H1 (cell line): ENCODE measurements at regions not wholly inside any gene's neighbourhood (a gene's known extent, or its start where the extent isn't known, plus 50 kb on each side); places are given as distances from the start of the nearest gene placed in this dataset.

Source experiments
- CTCF ChIA-PET: fragments of 300-600 bp; sonication (Branson Sonifier 250); formaldehyde crosslinking; loops from one replicate; lab custom pipeline; 2021; ENCODE audit not compliant: partially characterized antibody; lab: Charles Lee
- POLR2A ChIA-PET: fragments of 300-600 bp; sonication (Branson Sonifier 250); formaldehyde crosslinking; loops from one replicate; lab custom pipeline; 2021; ENCODE audit warnings: inconsistent platforms; ENCODE audit not compliant: partially characterized antibody; lab: Charles Lee
- DNase-seq, 2 experiments: peaks; one replicate each; pipeline versions ENCODE4 v3.0.0 to v3.0.0-alpha.2; 2010 to 2022; ENCODE audit warnings: low spot score in 2 of 2, low read depth in 1 of 2, mixed read lengths in 1 of 2
- FAIRE-seq: peaks from 2 replicates; lab custom pipeline; 2011; peaks lifted over from hg19 to GRCh38; lab: Jason Lieb, UNC
- H2AFZ ChIP-seq: 2 replicates; pipeline ENCODE4 v1.8.1; 2012; ENCODE audit warnings: low read length, inconsistent platforms
- H2AK5ac ChIP-seq: 2 replicates; pipeline ENCODE4 v1.6.1; 2013; ENCODE audit warnings: low read depth, low read length
- H2BK120ac ChIP-seq: replicated peaks from 2 replicates; pipeline ENCODE3; 2013; ENCODE audit warnings: low read depth, low read length, inconsistent platforms
- H2BK12ac ChIP-seq: 2 replicates; pipeline ENCODE4 v1.6.1; 2013; ENCODE audit warnings: low read depth, low read length
- H2BK15ac ChIP-seq: 2 replicates; pipeline ENCODE4 v1.6.1; 2013; ENCODE audit warnings: low read length
- H2BK20ac ChIP-seq: 2 replicates; pipeline ENCODE4 v1.6.1; 2013; ENCODE audit warnings: low read length
- H2BK5ac ChIP-seq: 2 replicates; pipeline ENCODE4 v1.6.1; 2013; ENCODE audit warnings: low read depth, low read length
- H3K14ac ChIP-seq: 2 replicates; pipeline ENCODE4 v1.6.1; 2013; ENCODE audit warnings: inconsistent platforms; ENCODE audit not compliant: insufficient read length
- H3K18ac ChIP-seq: 2 replicates; pipeline ENCODE4 v1.6.1; 2013; ENCODE audit warnings: low read length; ENCODE audit errors: extremely low read depth
- H3K23ac ChIP-seq: 2 replicates; pipeline ENCODE4 v1.6.1; 2013; ENCODE audit warnings: inconsistent platforms; ENCODE audit not compliant: insufficient read length
- H3K23me2 ChIP-seq: 2 replicates; pipeline ENCODE4 v1.6.1; 2013; ENCODE audit warnings: low read depth, low read length
- H3K27ac ChIP-seq: 2 replicates; pipeline ENCODE4 v1.6.1; 2011; ENCODE audit warnings: low read depth, low read length, inconsistent platforms
- H3K27me3 ChIP-seq, 4 experiments: replicated peaks in 1 of 4; 1 replicate in 1 of 4; 2 replicates in 3 of 4; pipeline versions ENCODE4 v1.6.1 to v1.8.1; 2011 to 2013; ENCODE audit warnings: low read length in 3 of 4, mild to moderate bottlenecking in 3 of 4, inconsistent platforms in 2 of 4, mixed read lengths in 2 of 4, moderate library complexity in 1 of 4; ENCODE audit not compliant: control insufficient read depth in 3 of 4, insufficient read depth in 3 of 4; ENCODE audit errors: extremely low read depth in 1 of 4
- H3K36me3 ChIP-seq, 4 experiments: 2 replicates each; pipeline versions ENCODE4 v1.6.1 to v1.8.1; 2011 to 2013; ENCODE audit warnings: mild to moderate bottlenecking in 4 of 4, low read length in 3 of 4, moderate library complexity in 2 of 4, control low read depth in 1 of 4, inconsistent platforms in 1 of 4; ENCODE audit not compliant: insufficient read depth in 4 of 4, control insufficient read depth in 2 of 4
- H3K4ac ChIP-seq: replicated peaks from 2 replicates; pipeline ENCODE3; 2013; ENCODE audit warnings: low read length, low read depth, mixed read lengths, inconsistent platforms; ENCODE audit not compliant: insufficient read length
- H3K4me1 ChIP-seq, 4 experiments: replicated peaks in 1 of 4; 1 replicate in 1 of 4; 2 replicates in 3 of 4; pipeline versions ENCODE4 v1.6.1 to v1.8.1; 2011 to 2013; ENCODE audit warnings: low read length in 3 of 4, inconsistent platforms in 2 of 4, mixed read lengths in 1 of 4; ENCODE audit not compliant: insufficient read depth in 4 of 4, control insufficient read depth in 3 of 4
- H3K4me2 ChIP-seq, 2 experiments: 2 replicates each; pipeline versions ENCODE4 v1.6.1 to v1.8.1; 2011 to 2013; ENCODE audit warnings: low read depth in 2 of 2, low read length in 2 of 2, control low read depth in 1 of 2, inconsistent platforms in 1 of 2, mild to moderate bottlenecking in 1 of 2; ENCODE audit not compliant: insufficient read depth in 1 of 2
- H3K4me3 ChIP-seq, 4 experiments: fragments of 200-600, 300-600 bp in 1 of 4; sonication (generic), shearing (Covaris generic), sonication (Bioruptor Twin) in 1 of 4; 2 replicates each; pipeline versions ENCODE4 v1.5.1 to v1.8.1; 2011 to 2016; ENCODE audit warnings: low read length in 4 of 4, low read depth in 3 of 4, control low read depth in 2 of 4, inconsistent platforms in 2 of 4, mild to moderate bottlenecking in 2 of 4, mixed read lengths in 1 of 4, moderate library complexity in 1 of 4; ENCODE audit not compliant: insufficient read depth in 2 of 4; ENCODE audit errors: extremely low read depth in 1 of 4
- H3K56ac ChIP-seq: replicated peaks from 2 replicates; pipeline ENCODE3; 2013; ENCODE audit warnings: low read depth, mild to moderate bottlenecking, mixed read lengths, low read length, inconsistent platforms; ENCODE audit not compliant: insufficient read length
- H3K79me1 ChIP-seq: 2 replicates; pipeline ENCODE4 v1.6.1; 2013; ENCODE audit warnings: low read depth, low read length, control low read depth
- H3K79me2 ChIP-seq, 2 experiments: 2 replicates each; pipeline versions ENCODE4 v1.6.1 to v1.8.1; 2012 to 2013; ENCODE audit warnings: low read length in 2 of 2, mild to moderate bottlenecking in 2 of 2, inconsistent platforms in 1 of 2; ENCODE audit not compliant: insufficient read depth in 2 of 2, control insufficient read depth in 1 of 2
- H3K9ac ChIP-seq, 4 experiments: replicated peaks in 1 of 4; 1 replicate in 1 of 4; 2 replicates in 3 of 4; pipeline versions ENCODE4 v1.6.1 to v1.8.1; 2011 to 2013; ENCODE audit warnings: low read depth in 3 of 4, low read length in 3 of 4, control low read depth in 2 of 4, mild to moderate bottlenecking in 2 of 4, moderate library complexity in 2 of 4, inconsistent platforms in 1 of 4; ENCODE audit errors: extremely low read depth in 1 of 4
- H3K9me3 ChIP-seq, 2 experiments: 2 replicates each; pipeline versions ENCODE4 v1.6.1 to v1.8.1; 2012 to 2013; ENCODE audit warnings: mild to moderate bottlenecking in 2 of 2, moderate library complexity in 2 of 2, control low read depth in 1 of 2, inconsistent platforms in 1 of 2, low read depth in 1 of 2, low read length in 1 of 2, mixed read lengths in 1 of 2; ENCODE audit not compliant: insufficient read depth in 2 of 2
- H4K20me1 ChIP-seq, 2 experiments: replicated peaks in 1 of 2; 2 replicates each; pipeline versions ENCODE3 to v1.8.1; 2011 to 2013; ENCODE audit warnings: inconsistent platforms in 2 of 2, low read length in 2 of 2, mild to moderate bottlenecking in 1 of 2; ENCODE audit not compliant: insufficient read depth in 2 of 2, control insufficient read depth in 1 of 2
- H4K5ac ChIP-seq: 2 replicates; pipeline ENCODE4 v1.6.1; 2013; ENCODE audit warnings: low read length, low read depth, mixed read lengths, inconsistent platforms; ENCODE audit not compliant: insufficient read length
- H4K8ac ChIP-seq: 2 replicates; pipeline ENCODE4 v1.8.0; 2013; ENCODE audit warnings: mild to moderate bottlenecking, moderate library complexity, low read length, inconsistent platforms; ENCODE audit not compliant: insufficient read depth; ENCODE audit errors: extremely low read depth
- H4K91ac ChIP-seq: replicated peaks from 2 replicates; pipeline ENCODE3; 2013; ENCODE audit warnings: low read length, mixed read lengths, inconsistent platforms; ENCODE audit not compliant: insufficient read length
- BCL11A ChIP-seq, 2 experiments: IDR thresholded peaks; one replicate each; pipeline ENCODE4 v1.6.1; 2011; ENCODE audit warnings: low read depth in 2 of 2, low read length in 2 of 2, mild to moderate bottlenecking in 2 of 2
- CBX8 ChIP-seq: fragments of 300-800, 300-1000 bp; sonication (generic); IDR thresholded peaks from 2 replicates; pipeline ENCODE4 v1.7.1; 2016; ENCODE audit warnings: low read depth, low read length, borderline replicate concordance
- SIN3A ChIP-seq, 2 experiments: IDR thresholded peaks in 1 of 2; conservative IDR thresholded peaks in 1 of 2; 2 replicates each; pipeline ENCODE4 v1.6.1; 2011 to 2012; ENCODE audit warnings: low read length in 2 of 2, improper control_type of control experiment in 1 of 2, low read depth in 1 of 2, mild to moderate bottlenecking in 1 of 2
- SP4 ChIP-seq: IDR thresholded peaks from 2 replicates; pipeline ENCODE4 v1.6.1; 2012; ENCODE audit warnings: low read length, inconsistent platforms
- SRF ChIP-seq: IDR thresholded peaks from 2 replicates; pipeline ENCODE4 v1.6.1; 2011; ENCODE audit warnings: mild to moderate bottlenecking, low read depth, low read length, moderate library complexity
- WGBS, 2 experiments: shearing (Covaris generic) in 1 of 2; methylation state at CpG; one replicate each; pipeline versions ENCODE4 v1.1.6 to v1.1.7; 2013 to 2015; ENCODE audit warnings: low lambda C conversion rate in 2 of 2, mixed read lengths in 2 of 2, inconsistent platforms in 1 of 2, low coverage in 1 of 2, missing lambda C conversion rate in 1 of 2; ENCODE audit not compliant: insufficient replicate concordance in 2 of 2, insufficient coverage in 1 of 2, insufficient read length in 1 of 2; ENCODE audit errors: extremely low coverage in 1 of 2, missing lambda C conversion rate in 1 of 2; 5-methylcytosine and 5-hydroxymethylcytosine counted together

GRCh38 chr14:41541333-41541732 lies 65.3 kb upstream of the LRFN5 start:
- H3K79me1 ChIP-seq = no peaks in the 10 kb centered on the region
- no peak overlapping the region for H3K4me2 ChIP-seq
- no peaks in the 10 kb centered on the region for H3K36me3 ChIP-seq
- H3K27ac ChIP-seq = no peak overlapping the region
- H3K4ac ChIP-seq = no peak overlapping the region
- no peak overlapping the region for H2AFZ ChIP-seq
- no peak overlapping the region for H4K8ac ChIP-seq
- H3K23me2 ChIP-seq = no peaks in the 10 kb centered on the region
- H2AK5ac ChIP-seq = no peak overlapping the region
- no peaks in the 10 kb centered on the region for H3K27me3 ChIP-seq
- TF ChIP-seq SP4 (no peak), CBX8 (no peak), SRF (no peak), BCL11A (IDR thresholded peaks at IDR 0.05; ENCODE audit: low read depth in 2 of 2, low read length in 2 of 2) (no peak), SIN3A (conservative IDR thresholded peaks at IDR 0.05 in 1 of 2, IDR thresholded peaks at IDR 0.05 in 1 of 2; ENCODE audit: low read depth in 1 of 2, low read length in 2 of 2) (no peak)
- H3K4me1 ChIP-seq = 0 out of 7 replicates have a peak, but pooled peaks cover 0 to 2% (median 0%) of the 10 kb centered on the region in 4 experiments
- no peaks in the 10 kb centered on the region for H3K79me2 ChIP-seq
- H2BK120ac ChIP-seq = no peak overlapping the region
- no peak overlapping the region for H3K18ac ChIP-seq
- no peak overlapping the region for H2BK15ac ChIP-seq
- H3K4me3 ChIP-seq = no peak overlapping the region
- H3K9ac ChIP-seq = no peak overlapping the region
- no peak for FAIRE-seq
- H2BK20ac ChIP-seq = no peak overlapping the region
- H2BK5ac ChIP-seq = no peak overlapping the region
- 91% methylated on average over 3 of the region's 3 CpGs; no CpG with 5 or more reads in 1 of the 2 experiments for WGBS, 2 experiments
- ChIA-PET POLR2A (no interaction called here), CTCF (no interaction called here)
- no peak overlapping the region for H3K23ac ChIP-seq
- no peak overlapping the region for H3K56ac ChIP-seq
- no peak overlapping the region for H2BK12ac ChIP-seq
- DNase-seq = no peak
- no peak overlapping the region for H4K5ac ChIP-seq
- H3K9me3 ChIP-seq = 0 out of 4 replicates have a peak, but pooled peaks cover 0 to 3% of the 10 kb centered on the region in 2 experiments
- no peak overlapping the region for H3K14ac ChIP-seq
- no peak overlapping the region for H4K91ac ChIP-seq
- H4K20me1 ChIP-seq = no peaks in the 10 kb centered on the region
